ENCODE measurements at regions not wholly inside any gene's neighbourhood (a gene's known extent, or its start where the extent isn't known, plus 50 kb on each side); places are given as distances from the start of the nearest gene placed in this dataset.

DNA sequence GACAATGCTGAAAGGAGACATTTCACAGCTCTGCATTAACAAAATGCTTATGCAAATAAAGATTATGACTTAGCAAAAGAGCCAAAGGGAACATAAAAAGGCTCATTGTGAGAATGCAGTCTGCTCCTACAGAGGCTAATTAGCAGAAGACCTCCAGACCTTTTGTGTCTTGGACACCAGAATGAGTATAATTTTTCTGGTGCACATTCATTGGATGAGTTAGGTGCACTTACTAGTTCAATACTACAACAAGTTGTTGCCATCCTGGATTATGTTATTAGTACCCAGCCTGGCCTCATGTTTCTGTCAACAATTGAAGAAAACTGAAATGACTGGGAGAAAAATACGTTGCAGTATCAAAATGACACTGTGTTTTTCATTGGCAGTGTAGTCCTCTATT is 613.2 kb upstream of the CHORDC1 start:
- TF ChIP-seq CTCF (IDR thresholded peaks at IDR 0.05; ENCODE audit: low read depth, low read length, missing control alignments), result no peak

GRCh38 chr11:90823446-90823845 is 600.6 kb upstream of the CHORDC1 start:
- no peak overlapping the region for H3K4me3 ChIP-seq (ENCODE audit: low read depth, low read length)
- TF ChIP-seq CTCF (IDR thresholded peaks at IDR 0.05; ENCODE audit: low read depth, low read length, missing control alignments), result no peak
- no peak for DNase-seq (ENCODE audit: low read depth)

More for the DNA sequence above, 613.2 kb upstream of the CHORDC1 start:
- H3K4me3 ChIP-seq (ENCODE audit: low read depth, low read length), result no peak overlapping the region
- DNase-seq (ENCODE audit: low read depth), result no peak

DNA sequence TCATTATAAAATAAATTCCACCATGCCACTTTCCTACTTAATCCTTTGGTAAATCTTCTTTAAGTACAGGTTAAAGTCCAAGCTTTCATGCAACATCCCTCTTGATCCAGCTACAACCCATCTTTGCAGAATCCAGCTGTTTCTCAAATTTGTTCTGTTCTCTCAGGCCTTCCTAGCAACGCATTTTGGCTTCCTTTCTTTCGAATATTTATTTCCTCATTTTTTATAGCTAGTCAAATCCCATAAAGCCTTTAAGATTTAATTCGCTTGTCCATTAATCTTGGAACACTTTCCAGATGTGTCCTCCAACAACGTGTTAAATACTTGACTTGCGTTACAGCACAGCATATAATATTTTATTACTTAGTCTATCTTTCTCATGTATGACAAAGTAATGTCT is 600.1 kb upstream of the CHORDC1 start:
- H3K4me3 ChIP-seq (ENCODE audit: low read depth, low read length), result no peak overlapping the region
- no peak for TF ChIP-seq CTCF (IDR thresholded peaks at IDR 0.05; ENCODE audit: low read depth, low read length, missing control alignments)

GRCh38 chr11:90818196-90818745 is 595.4 kb upstream of the CHORDC1 start:
- no peak overlapping the region for H3K4me3 ChIP-seq (ENCODE audit: low read depth, low read length)
- no peak for DNase-seq (ENCODE audit: low read depth)
- TF ChIP-seq CTCF (IDR thresholded peaks at IDR 0.05; ENCODE audit: low read depth, low read length, missing control alignments), result no peak

More for the DNA sequence above, 600.1 kb upstream of the CHORDC1 start:
- DNase-seq (ENCODE audit: low read depth), result no peak

DNA sequence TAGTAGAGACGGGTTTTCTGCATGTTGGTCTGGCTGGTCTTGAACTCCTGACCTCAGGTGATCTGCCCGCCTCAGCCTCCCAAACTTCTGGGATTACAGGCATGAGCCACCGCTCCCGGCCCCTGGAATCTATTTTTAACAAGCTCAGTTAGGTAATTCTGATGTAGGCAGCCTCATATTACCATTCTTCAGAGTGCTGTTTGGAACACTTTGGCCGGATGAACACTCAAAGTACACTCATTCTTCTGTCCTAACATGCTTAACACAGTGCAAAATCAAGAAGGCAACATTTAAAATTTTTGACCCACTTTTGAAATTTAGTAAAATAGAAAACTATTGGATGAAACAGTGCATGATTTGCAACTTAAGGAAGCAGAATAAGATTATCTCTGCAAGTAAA is 586.7 kb upstream of the CHORDC1 start:
- TF ChIP-seq CTCF (IDR thresholded peaks at IDR 0.05; ENCODE audit: low read depth, low read length, missing control alignments), result no peak
- H3K4me3 ChIP-seq (ENCODE audit: low read depth, low read length), result no peak overlapping the region
- no peak for DNase-seq (ENCODE audit: low read depth)

DNA sequence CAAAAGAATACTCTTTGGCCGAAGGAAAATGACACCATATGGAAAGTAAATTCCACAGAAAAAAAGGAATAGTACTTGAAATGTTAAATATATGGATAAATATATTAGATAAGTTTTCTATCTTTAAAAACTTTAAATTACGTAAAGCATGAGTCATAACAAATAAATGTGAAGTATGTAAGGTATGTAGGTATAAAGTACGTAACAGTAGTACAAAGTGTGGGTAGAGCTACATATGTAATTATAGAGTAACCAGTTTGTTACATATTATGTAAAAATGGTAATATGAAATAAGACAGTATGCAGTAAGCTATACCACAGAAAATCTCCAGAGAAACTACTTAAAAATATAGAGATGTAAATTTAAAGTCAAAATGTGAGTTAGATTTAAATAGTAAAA is 582.3 kb upstream of the CHORDC1 start:
- no peak for DNase-seq (ENCODE audit: low read depth)
- H3K4me3 ChIP-seq (ENCODE audit: low read depth, low read length), result no peak overlapping the region
- TF ChIP-seq CTCF (IDR thresholded peaks at IDR 0.05; ENCODE audit: low read depth, low read length, missing control alignments), result no peak

DNA sequence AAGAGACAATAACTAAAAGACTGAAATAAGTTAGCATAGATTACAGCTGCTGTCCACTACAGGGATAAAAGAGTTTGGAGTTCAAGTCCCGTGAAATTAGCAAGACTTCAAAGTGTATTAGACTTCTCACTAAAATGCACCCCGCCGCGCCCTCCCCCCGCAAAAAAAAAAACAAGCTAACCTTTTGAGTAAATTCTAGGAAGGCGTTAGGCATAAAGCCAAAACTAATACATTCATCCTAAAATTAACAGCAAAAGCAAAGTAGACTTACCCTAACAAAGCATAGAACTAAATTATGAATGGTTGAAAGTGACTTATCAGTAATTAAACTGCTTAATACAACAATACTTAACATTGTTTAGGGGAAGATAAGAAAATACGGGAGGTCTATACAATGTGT is 581.0 kb upstream of the CHORDC1 start:
- DNase-seq (ENCODE audit: low read depth), result no peak
- no peak overlapping the region for H3K4me3 ChIP-seq (ENCODE audit: low read depth, low read length)
- no peak for TF ChIP-seq CTCF (IDR thresholded peaks at IDR 0.05; ENCODE audit: low read depth, low read length, missing control alignments)
